ENCODE measurements at regions not wholly inside any gene's neighbourhood (a gene's known extent, or its start where the extent isn't known, plus 50 kb on each side); places are given as distances from the start of the nearest gene placed in this dataset.

DNA sequence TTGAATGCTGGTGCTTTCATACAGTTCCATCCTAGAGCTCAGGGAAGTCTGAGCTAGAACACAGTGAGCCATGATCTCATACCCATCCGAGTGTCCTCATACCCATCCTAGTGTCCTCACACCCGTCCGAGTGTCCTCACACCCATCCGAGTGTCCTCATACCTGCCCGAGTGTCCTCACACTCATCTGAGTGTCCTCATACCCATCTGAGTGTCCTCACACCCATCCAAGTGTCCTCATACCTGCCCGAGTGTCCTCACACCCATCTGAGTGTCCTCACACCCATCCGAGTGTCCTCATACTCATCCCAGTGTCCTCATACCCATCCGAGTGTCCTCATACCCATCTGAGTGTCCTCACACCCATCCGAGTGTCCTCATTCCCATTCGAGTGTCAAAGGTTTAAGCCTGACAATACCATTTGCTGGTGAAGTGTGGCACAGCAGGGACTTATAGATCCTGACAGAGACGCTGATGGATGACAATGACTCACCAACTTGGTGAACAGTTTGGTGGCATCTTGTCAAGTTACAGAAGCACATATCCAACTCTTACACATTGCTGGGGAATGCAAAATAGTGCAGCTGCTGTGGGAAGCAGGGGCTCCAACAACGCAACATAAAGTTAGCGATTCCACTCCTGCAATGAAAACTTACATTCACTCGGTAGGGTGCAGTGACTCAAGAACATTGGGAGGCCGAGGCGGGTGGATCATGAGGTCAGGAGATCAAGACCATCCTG, 77.0 kb upstream of the COL5A1 start:
- no peaks in the 10 kb centered on the region for H3K36me3 ChIP-seq (replicated peaks in 1 of 2; ENCODE audit: insufficient read depth in 1 of 2, low read depth in 2 of 2)
- H3K4me3 ChIP-seq = no peak overlapping the region
- ATAC-seq (no peak), DNase-seq (no peak)
- no peaks in the 10 kb centered on the region for H3K4me1 ChIP-seq
- H3K27ac ChIP-seq = no peak overlapping the region
- WGBS, 2 donors = 56 to 66% methylated on average over 16 of the region's 16 CpGs
- TF ChIP-seq, protein P1, sequence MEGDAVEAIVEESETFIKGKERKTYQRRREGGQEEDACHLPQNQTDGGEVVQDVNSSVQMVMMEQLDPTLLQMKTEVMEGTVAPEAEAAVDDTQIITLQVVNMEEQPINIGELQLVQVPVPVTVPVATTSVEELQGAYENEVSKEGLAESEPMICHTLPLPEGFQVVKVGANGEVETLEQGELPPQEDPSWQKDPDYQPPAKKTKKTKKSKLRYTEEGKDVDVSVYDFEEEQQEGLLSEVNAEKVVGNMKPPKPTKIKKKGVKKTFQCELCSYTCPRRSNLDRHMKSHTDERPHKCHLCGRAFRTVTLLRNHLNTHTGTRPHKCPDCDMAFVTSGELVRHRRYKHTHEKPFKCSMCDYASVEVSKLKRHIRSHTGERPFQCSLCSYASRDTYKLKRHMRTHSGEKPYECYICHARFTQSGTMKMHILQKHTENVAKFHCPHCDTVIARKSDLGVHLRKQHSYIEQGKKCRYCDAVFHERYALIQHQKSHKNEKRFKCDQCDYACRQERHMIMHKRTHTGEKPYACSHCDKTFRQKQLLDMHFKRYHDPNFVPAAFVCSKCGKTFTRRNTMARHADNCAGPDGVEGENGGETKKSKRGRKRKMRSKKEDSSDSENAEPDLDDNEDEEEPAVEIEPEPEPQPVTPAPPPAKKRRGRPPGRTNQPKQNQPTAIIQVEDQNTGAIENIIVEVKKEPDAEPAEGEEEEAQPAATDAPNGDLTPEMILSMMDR (IDR thresholded peaks at IDR 0.05) = no peak
- no peak for TF ChIP-seq POLR2A (IDR thresholded peaks at IDR 0.05)
- intact Hi-C loops (cut with DNase I) = no loop called here
- H3K9me3 ChIP-seq = no peaks in the 10 kb centered on the region
- H3K27me3 ChIP-seq = no peaks in the 10 kb centered on the region

DNA sequence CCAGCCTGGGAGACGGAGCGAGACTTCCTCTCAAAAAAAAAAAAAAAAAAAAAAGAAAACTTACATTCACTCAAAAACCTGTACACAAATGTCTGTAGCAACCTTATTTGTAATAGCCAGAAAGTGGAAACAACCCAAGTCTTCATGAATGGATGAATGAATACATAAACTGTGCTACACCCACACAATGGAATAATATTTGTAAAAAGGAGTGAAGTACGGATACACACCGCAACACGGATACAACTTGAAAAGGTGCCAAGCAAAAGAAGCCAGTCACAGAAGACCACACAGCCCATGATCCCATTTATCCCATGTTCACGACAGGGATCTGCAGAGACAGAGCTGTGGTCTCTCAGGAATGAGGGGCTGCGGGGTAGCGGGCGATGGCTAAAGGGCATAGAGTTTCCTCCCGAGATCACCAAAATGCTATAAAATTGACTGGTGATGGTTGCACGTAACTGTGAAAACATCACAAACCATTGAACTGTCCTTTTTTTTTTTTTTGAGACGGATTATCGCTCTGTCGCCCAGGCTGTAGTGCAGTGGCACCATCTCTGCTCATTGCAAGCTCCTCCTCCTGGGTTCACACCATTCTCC, 76.2 kb upstream of the COL5A1 start:
- no peaks in the 10 kb centered on the region for H3K4me1 ChIP-seq
- H3K36me3 ChIP-seq (replicated peaks in 1 of 2; ENCODE audit: insufficient read depth in 1 of 2, low read depth in 2 of 2) = no peaks in the 10 kb centered on the region
- TF ChIP-seq, protein P1 (IDR thresholded peaks at IDR 0.05) = no peak
- no peak for TF ChIP-seq POLR2A (IDR thresholded peaks at IDR 0.05)
- no peak for ATAC-seq
- H3K9me3 ChIP-seq = no peaks in the 10 kb centered on the region
- H3K27me3 ChIP-seq = no peaks in the 10 kb centered on the region
- DNase-seq = no peak
- WGBS, 2 donors = 85 to 90% methylated on average over 14 of the region's 14 CpGs
- intact Hi-C loops (cut with DNase I) = no loop called here
- H3K4me3 ChIP-seq = no peak overlapping the region
- H3K27ac ChIP-seq = no peak overlapping the region

DNA sequence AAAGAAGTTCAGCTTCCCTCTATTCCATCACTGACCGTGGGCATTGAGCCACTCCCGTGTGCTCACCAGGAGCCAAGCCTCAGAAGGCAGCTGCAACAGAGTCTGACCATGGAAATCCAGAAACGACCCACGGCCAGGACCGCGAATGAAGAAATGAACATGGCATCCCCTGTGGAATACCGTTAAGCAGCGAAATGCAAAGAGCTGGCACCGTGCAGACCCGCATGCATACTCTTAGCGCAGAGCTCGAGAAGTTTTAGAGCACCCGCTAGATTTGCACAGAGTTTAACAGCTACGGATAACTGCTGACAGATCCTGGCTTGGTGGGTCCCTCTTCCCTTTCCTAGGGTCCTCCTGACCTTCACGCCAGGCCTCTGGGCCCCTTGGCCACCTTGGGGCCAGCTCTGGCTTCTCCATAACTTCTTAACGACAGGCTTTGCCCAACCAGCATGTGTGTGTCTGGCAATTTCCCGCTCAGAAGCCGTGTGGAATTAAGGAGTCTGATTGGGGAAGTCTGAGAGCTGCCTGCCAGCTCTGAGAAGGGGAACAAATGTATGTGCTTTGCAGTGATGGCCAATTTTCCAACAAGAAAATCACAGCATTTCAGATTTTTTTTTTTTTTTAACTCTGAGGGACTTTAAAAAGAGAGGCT, 75.3 kb upstream of the COL5A1 start:
- 80 to 82% methylated on average over 15 to 18 of the region's 18 CpGs for WGBS, 2 donors
- ATAC-seq = no peak
- H3K4me1 ChIP-seq = no peaks in the 10 kb centered on the region

DNA sequence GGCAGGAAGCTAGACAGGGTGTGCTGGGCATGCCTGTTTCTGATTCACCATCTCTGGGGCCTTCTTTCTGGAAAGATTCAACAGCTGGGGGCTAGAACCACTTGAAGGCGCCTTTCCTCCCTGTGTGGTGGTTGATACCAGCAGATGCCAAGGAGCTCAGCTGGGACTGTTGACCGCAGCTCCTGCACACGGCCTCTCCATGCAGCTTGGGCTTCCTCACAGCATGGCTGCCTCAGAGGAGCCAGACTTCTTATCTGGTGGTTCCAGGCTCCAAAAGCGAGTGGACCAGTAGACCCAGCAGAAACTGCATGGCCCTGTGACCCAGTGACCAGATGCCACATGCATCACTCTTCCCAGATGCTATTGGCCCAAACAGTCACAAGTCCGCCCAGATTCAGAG, 74.7 kb upstream of the COL5A1 start:
- Histone ChIP-seq H3K4me3 (no peak overlapping the region), H3K9me3 (no peaks in the 10 kb centered on the region), H3K4me1 (no peaks in the 10 kb centered on the region), H3K27ac (no peak overlapping the region), H3K36me3 (replicated peaks in 1 of 2; ENCODE audit: insufficient read depth in 1 of 2, low read depth in 2 of 2) (no peaks in the 10 kb centered on the region), H3K27me3 (no peaks in the 10 kb centered on the region)
- ATAC-seq (no peak), DNase-seq (no peak)
- TF ChIP-seq, protein P1 (IDR thresholded peaks at IDR 0.05) = no peak
- TF ChIP-seq POLR2A (IDR thresholded peaks at IDR 0.05) = no peak
- intact Hi-C loops (cut with DNase I) = no loop called here
- 58 to 72% methylated on average over 2 to 5 of the region's 5 CpGs for WGBS, 2 donors

More for the DNA sequence above, 75.3 kb upstream of the COL5A1 start:
- DNase-seq = no peak
- Histone ChIP-seq H3K27ac (no peak overlapping the region), H3K4me3 (no peak overlapping the region), H3K9me3 (no peaks in the 10 kb centered on the region), H3K27me3 (no peaks in the 10 kb centered on the region), H3K36me3 (replicated peaks in 1 of 2; ENCODE audit: insufficient read depth in 1 of 2, low read depth in 2 of 2) (no peaks in the 10 kb centered on the region)
- TF ChIP-seq POLR2A (IDR thresholded peaks at IDR 0.05) = no peak
- TF ChIP-seq, protein P1 (IDR thresholded peaks at IDR 0.05) = no peak
- intact Hi-C loops (cut with DNase I) = no loop called here

Measured in body of pancreas (tissue), 4 donors.